HepG2 (cell line): ENCODE measurements at regions not wholly inside any gene's neighbourhood (a gene's known extent, or its start where the extent isn't known, plus 50 kb on each side); places are given as distances from the start of the nearest gene placed in this dataset.

Experiments
- ARID3A ChIP-seq: IDR thresholded peaks from 2 replicates; pipeline ENCODE4 v1.6.1; 2012; ENCODE audit warnings: low read depth, low read length, improper control_type of control experiment
- FOXM1 ChIP-seq: sonication (generic); formaldehyde crosslinking; IDR thresholded peaks from 2 replicates; pipeline ENCODE4 v1.5.0; 2020; ENCODE audit warnings: missing genetic modification reagents
- GZF1 ChIP-seq: sonication (generic); formaldehyde crosslinking; IDR thresholded peaks from 2 replicates; pipeline ENCODE4 v1.5.1; 2020; ENCODE audit warnings: mild to moderate bottlenecking, missing genetic modification reagents
- HMG20A ChIP-seq: IDR thresholded peaks from 2 replicates; pipeline ENCODE4 v1.6.1; 2016; ENCODE audit warnings: borderline replicate concordance
- HMGXB3 ChIP-seq: sonication (generic); formaldehyde crosslinking; IDR thresholded peaks from 2 replicates; pipeline ENCODE4 v1.4.0; 2020; ENCODE audit warnings: missing genetic modification reagents, borderline replicate concordance
- HOXD1 ChIP-seq: sonication (generic); formaldehyde crosslinking; IDR thresholded peaks from 2 replicates; pipeline ENCODE4 v1.5.0; 2020; ENCODE audit warnings: missing genetic modification reagents
- KDM3A ChIP-seq: IDR thresholded peaks from 2 replicates; pipeline ENCODE4 v1.6.1; 2018; ENCODE audit warnings: low read depth, missing compliant biosample characterization
- KDM5B ChIP-seq: sonication (generic); formaldehyde crosslinking; IDR thresholded peaks from 2 replicates; pipeline ENCODE4 v1.4.0; 2020; ENCODE audit warnings: missing genetic modification reagents, mild to moderate bottlenecking, borderline replicate concordance
- MEIS1 ChIP-seq: sonication (generic); formaldehyde crosslinking; IDR thresholded peaks from 2 replicates; pipeline ENCODE4 v1.9.0; 2021; ENCODE audit warnings: mild to moderate bottlenecking, missing genetic modification reagents, moderate library complexity, borderline replicate concordance
- MTF2 ChIP-seq: sonication (generic); formaldehyde crosslinking; IDR thresholded peaks from 2 replicates; pipeline ENCODE4 v1.5.0; 2020; ENCODE audit warnings: missing genetic modification reagents, borderline replicate concordance
- MZF1 ChIP-seq: sonication (generic); formaldehyde crosslinking; IDR thresholded peaks from 2 replicates; pipeline ENCODE4 v1.8.1; 2023; ENCODE audit warnings: mild to moderate bottlenecking, missing genetic modification reagents, borderline replicate concordance
- NR0B2 ChIP-seq: sonication (generic); formaldehyde crosslinking; IDR thresholded peaks from 2 replicates; pipeline ENCODE4 v1.4.0; 2020; ENCODE audit warnings: mild to moderate bottlenecking, missing genetic modification reagents
- TEAD3 ChIP-seq: optimal IDR thresholded peaks from 2 replicates; pipeline ENCODE3; 2016; ENCODE audit warnings: borderline replicate concordance
- YEATS2 ChIP-seq: sonication (generic); formaldehyde crosslinking; IDR thresholded peaks from 2 replicates; pipeline ENCODE4 v1.4.0; 2020; ENCODE audit warnings: missing genetic modification reagents, borderline replicate concordance
- ZBTB21 ChIP-seq: sonication (generic); formaldehyde crosslinking; IDR thresholded peaks from 2 replicates; pipeline ENCODE4 v1.4.0; 2020; ENCODE audit warnings: missing genetic modification reagents
- ZMYM3 ChIP-seq: sonication (generic); formaldehyde crosslinking; IDR thresholded peaks from 2 replicates; pipeline ENCODE4 v1.5.1; 2020; ENCODE audit warnings: mild to moderate bottlenecking, missing genetic modification reagents
- ZNF326 ChIP-seq: sonication (generic); formaldehyde crosslinking; IDR thresholded peaks from 2 replicates; pipeline ENCODE4 v1.4.0; 2020; ENCODE audit warnings: missing genetic modification reagents, borderline replicate concordance
- ZNF33A ChIP-seq: sonication (generic); formaldehyde crosslinking; IDR thresholded peaks from 2 replicates; pipeline ENCODE4 v1.5.1; 2020; ENCODE audit warnings: missing genetic modification reagents, mild to moderate bottlenecking, moderate library complexity, borderline replicate concordance
- ZNF44 ChIP-seq: sonication (generic); formaldehyde crosslinking; IDR thresholded peaks from 2 replicates; pipeline ENCODE4 v1.5.1; 2020; ENCODE audit warnings: mild to moderate bottlenecking, missing genetic modification reagents
- ZNF678 ChIP-seq: sonication (generic); formaldehyde crosslinking; IDR thresholded peaks from 2 replicates; pipeline ENCODE4 v1.4.0; 2020; ENCODE audit warnings: mild to moderate bottlenecking, missing genetic modification reagents
- ZNF782 ChIP-seq: sonication (generic); formaldehyde crosslinking; IDR thresholded peaks from 2 replicates; pipeline ENCODE4 v1.4.0; 2020; ENCODE audit warnings: missing genetic modification reagents, mild to moderate bottlenecking, borderline replicate concordance
- ZNF83 ChIP-seq: sonication (generic); formaldehyde crosslinking; IDR thresholded peaks from 2 replicates; pipeline ENCODE4 v1.4.0; 2020; ENCODE audit warnings: missing genetic modification reagents, mild to moderate bottlenecking, borderline replicate concordance

GRCh38 chr14:23727566-23728335, 91.6 kb downstream of the DHRS2 start (continued):
- peak; percentile 74 for TF ChIP-seq TEAD3 (CRISPR knock-in tag)
- 0 out of 2 replicates have a peak, but pooled peaks have one; percentile 12 for TF ChIP-seq ZNF782 (CRISPR knock-in tag)
- no peak for TF ChIP-seq KDM5B (CRISPR knock-in tag)
- TF ChIP-seq HMG20A = no peak
- no peak for TF ChIP-seq HMGXB3 (CRISPR knock-in tag)
- TF ChIP-seq HOXD1 (CRISPR knock-in tag) = no peak
- TF ChIP-seq MEIS1 = 0 out of 2 replicates have a peak, but pooled peaks have one; percentile 15
- TF ChIP-seq ARID3A = peak; percentile 51; the same call in 1 of the 2 replicates
- TF ChIP-seq GZF1 (CRISPR knock-in tag) = no peak
- TF ChIP-seq ZMYM3 = no peak
- TF ChIP-seq NR0B2 = no peak
- TF ChIP-seq ZBTB21 = no peak
- TF ChIP-seq MZF1 (CRISPR knock-in tag) = no peak
- no peak for TF ChIP-seq FOXM1 (CRISPR knock-in tag)
- no peak; the same call in 1 of the 2 replicates for TF ChIP-seq ZNF678 (CRISPR knock-in tag)
- peak; percentile 51 for TF ChIP-seq YEATS2
- no peak for TF ChIP-seq ZNF33A (CRISPR knock-in tag)
- no peak for TF ChIP-seq MTF2 (CRISPR knock-in tag)
- TF ChIP-seq KDM3A (CRISPR knock-in tag) = 0 out of 2 replicates have a peak, but pooled peaks have one; percentile 48
- TF ChIP-seq ZNF83 (CRISPR knock-in tag) = no peak
- TF ChIP-seq ZNF44 = 0 out of 2 replicates have a peak, but pooled peaks have one; percentile 41
- TF ChIP-seq ZNF326 (CRISPR knock-in tag) = no peak
